ENCODE measurements at regions not wholly inside any gene's neighbourhood (a gene's known extent, or its start where the extent isn't known, plus 50 kb on each side); places are given as distances from the start of the nearest gene placed in this dataset.

DNA sequence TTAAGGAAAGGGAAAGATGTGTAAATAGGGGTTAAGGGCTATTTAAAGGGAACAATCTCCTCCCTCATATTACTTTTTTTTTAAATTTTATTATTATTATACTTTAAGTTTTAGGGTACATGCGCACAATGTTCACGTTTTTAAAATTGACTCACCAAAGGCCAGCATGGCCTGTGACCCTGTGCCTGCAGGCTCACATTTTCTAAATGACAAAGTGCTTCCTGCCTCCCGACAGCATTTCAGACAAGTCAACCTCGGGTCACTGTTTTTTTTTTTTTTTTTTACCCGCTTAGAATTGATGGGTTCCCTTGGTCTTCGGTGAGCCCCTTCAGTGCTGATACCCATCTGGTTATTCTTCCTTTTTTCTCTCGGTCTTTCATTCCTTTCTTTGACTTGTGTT, 70.4 kb upstream of the SCAF4 start:
- TF ChIP-seq, protein P1, sequence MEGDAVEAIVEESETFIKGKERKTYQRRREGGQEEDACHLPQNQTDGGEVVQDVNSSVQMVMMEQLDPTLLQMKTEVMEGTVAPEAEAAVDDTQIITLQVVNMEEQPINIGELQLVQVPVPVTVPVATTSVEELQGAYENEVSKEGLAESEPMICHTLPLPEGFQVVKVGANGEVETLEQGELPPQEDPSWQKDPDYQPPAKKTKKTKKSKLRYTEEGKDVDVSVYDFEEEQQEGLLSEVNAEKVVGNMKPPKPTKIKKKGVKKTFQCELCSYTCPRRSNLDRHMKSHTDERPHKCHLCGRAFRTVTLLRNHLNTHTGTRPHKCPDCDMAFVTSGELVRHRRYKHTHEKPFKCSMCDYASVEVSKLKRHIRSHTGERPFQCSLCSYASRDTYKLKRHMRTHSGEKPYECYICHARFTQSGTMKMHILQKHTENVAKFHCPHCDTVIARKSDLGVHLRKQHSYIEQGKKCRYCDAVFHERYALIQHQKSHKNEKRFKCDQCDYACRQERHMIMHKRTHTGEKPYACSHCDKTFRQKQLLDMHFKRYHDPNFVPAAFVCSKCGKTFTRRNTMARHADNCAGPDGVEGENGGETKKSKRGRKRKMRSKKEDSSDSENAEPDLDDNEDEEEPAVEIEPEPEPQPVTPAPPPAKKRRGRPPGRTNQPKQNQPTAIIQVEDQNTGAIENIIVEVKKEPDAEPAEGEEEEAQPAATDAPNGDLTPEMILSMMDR (IDR thresholded peaks at IDR 0.05), result no peak
- no peak for TF ChIP-seq POLR2A (IDR thresholded peaks at IDR 0.05)
